Activated CD4-positive, alpha-beta T cell treated with anti-CD3 and anti-CD28 coated beads, Interleukin-2, amount 10 ng/mL, durations not matched to agents 7 days and 5 days (primary cell): ENCODE measurements at regions not wholly inside any gene's neighbourhood (a gene's known extent, or its start where the extent isn't known, plus 50 kb on each side); places are given as distances from the start of the nearest gene placed in this dataset.

Experiments used
- CTCF ChIA-PET: fragments of 350-600 bp; sonication (Branson Sonifier 250); formaldehyde crosslinking; loops from one replicate; lab custom pipeline; 2021; ENCODE audit warnings: antibody characterized with exemption; lab: Charles Lee
- POLR2A ChIA-PET: fragments of 350-600 bp; sonication (Branson Sonifier 250); formaldehyde crosslinking; loops from one replicate; lab custom pipeline; 2021; ENCODE audit warnings: antibody characterized with exemption; lab: Charles Lee
- DNase-seq: peaks from one replicate; pipeline ENCODE4 v3.0.0-alpha.2; 2020
- H3K27ac Mint-ChIP-seq: one replicate; pipeline ENCODE4 v1.8.0; 2021; ENCODE audit warnings: mild to moderate bottlenecking, moderate library complexity, mixed read lengths
- H3K27me3 Mint-ChIP-seq: one replicate; pipeline ENCODE4 v1.8.0; 2021; ENCODE audit warnings: mixed read lengths
- H3K36me3 Mint-ChIP-seq: one replicate; pipeline ENCODE4 v1.8.0; 2021; ENCODE audit warnings: low read depth, mixed read lengths
- H3K4me1 Mint-ChIP-seq: one replicate; pipeline ENCODE4 v1.8.0; 2021; ENCODE audit warnings: mixed read lengths
- H3K4me3 Mint-ChIP-seq: one replicate; pipeline ENCODE4 v1.8.0; 2021; ENCODE audit warnings: mild to moderate bottlenecking, moderate library complexity, mixed read lengths
- H3K9me3 Mint-ChIP-seq: one replicate; pipeline ENCODE4 v1.8.0; 2021; ENCODE audit warnings: mixed read lengths

DNA sequence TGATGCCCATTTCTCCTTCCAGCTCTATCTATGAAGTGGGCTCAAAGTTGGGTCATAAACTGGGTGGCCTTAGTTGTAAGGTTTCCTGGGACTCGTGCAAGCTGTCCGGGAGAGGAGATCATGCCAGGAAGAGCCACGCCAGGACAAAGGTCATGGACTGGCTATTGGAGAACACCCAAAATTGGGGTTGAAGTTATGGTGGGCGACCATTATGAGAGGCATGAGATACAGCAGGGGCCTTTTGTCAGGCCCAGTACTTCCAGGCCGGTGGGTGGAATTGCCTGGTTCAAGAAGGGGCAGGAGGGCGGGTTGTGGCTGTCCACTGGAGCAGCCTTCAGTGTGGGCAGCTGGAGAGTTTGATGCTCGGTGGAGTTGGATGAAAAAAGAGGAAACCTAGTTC lies 225.1 kb upstream of the SSTR4 start:
- no peak for DNase-seq
- Mint-ChIP-seq H3K4me1 (no peaks in the 10 kb centered on the region), H3K36me3 (no peaks in the 10 kb centered on the region), H3K27ac (no peak overlapping the region), H3K27me3 (no peaks in the 10 kb centered on the region), H3K9me3 (no peaks in the 10 kb centered on the region), H3K4me3 (no peak overlapping the region)
- ChIA-PET POLR2A (no interaction called here), CTCF (no interaction called here)

DNA sequence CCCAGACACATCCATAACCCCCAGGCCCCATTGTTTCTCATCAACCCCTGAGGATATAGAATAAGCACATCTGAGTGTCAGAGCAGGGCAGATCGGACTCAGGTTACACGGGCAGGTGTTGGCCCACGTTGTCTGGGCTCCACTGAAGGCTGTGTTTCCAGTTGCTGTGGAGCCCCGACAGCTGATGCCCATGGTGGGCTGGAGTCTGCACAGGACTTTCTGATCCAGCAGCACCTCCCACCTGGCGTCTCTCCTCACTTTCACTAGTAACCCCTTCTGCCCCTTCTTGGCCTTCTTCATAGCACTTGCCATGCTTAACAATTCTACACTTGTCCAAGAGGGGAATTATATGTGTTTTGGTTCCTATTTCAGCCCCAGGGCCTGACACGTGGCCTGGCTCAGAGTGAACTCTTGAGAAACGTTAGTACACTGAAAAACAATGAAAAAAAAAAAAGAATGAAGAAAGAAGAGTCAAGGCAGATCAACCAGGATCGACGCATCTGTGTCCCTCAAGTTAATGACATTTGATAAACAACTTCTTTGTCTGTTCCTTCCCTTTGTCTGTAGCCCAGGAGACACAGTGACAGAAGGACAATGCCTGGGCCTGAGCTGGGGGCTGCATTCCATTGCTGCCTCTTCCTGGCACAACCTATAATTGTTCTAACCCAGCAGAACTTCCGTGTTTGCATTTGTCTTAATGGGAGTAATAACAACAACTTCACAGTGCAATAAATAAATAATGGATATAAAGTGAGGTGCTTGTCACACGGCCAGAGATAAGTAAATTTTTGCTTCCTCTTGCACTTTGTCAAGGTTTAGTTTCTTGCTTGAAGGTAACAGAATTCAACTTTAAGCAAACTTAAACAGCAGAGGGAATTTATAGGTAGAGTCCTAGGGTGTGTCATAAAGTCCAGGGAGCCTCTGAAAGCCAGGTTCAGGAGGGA lies 224.2 kb upstream of the SSTR4 start:
- Mint-ChIP-seq H3K4me1 (no peaks in the 10 kb centered on the region), H3K36me3 (no peaks in the 10 kb centered on the region), H3K4me3 (no peak overlapping the region), H3K27ac (no peak overlapping the region), H3K27me3 (no peaks in the 10 kb centered on the region), H3K9me3 (no peaks in the 10 kb centered on the region)
- DNase-seq: no peak
- ChIA-PET CTCF (no interaction called here), POLR2A (no interaction called here)

- no peaks in the 10 kb centered on the region for H3K9me3 Mint-ChIP-seq
- no peaks in the 10 kb centered on the region for H3K4me1 Mint-ChIP-seq
- DNase-seq: no peak
- no peaks in the 10 kb centered on the region for H3K27me3 Mint-ChIP-seq
- no peaks in the 10 kb centered on the region for H3K36me3 Mint-ChIP-seq
- ChIA-PET POLR2A (no interaction called here), CTCF (interaction anchor here (1.0 kb wide), 1 partner anchor 10 kb away, joined by 3 read pairs; no protein-coding TSS in a partner anchor)
- no peak overlapping the region for H3K4me3 Mint-ChIP-seq
- H3K27ac Mint-ChIP-seq: no peak overlapping the region
These were observed 220.5 kb upstream of the SSTR4 start for GRCh38 chr20:22814471-22815205.

- ChIA-PET POLR2A (no interaction called here), CTCF (no interaction called here)
- no peak overlapping the region for H3K4me3 Mint-ChIP-seq
- H3K9me3 Mint-ChIP-seq: no peaks in the 10 kb centered on the region
- H3K27me3 Mint-ChIP-seq: no peaks in the 10 kb centered on the region
- no peak for DNase-seq
- H3K36me3 Mint-ChIP-seq: no peaks in the 10 kb centered on the region
- H3K27ac Mint-ChIP-seq: no peak overlapping the region
- H3K4me1 Mint-ChIP-seq: no peaks in the 10 kb centered on the region
These were observed 219.9 kb upstream of the SSTR4 start for GRCh38 chr20:22815206-22815551.

- Mint-ChIP-seq H3K4me3 (no peak overlapping the region), H3K27me3 (no peaks in the 10 kb centered on the region), H3K27ac (no peak overlapping the region), H3K9me3 (no peaks in the 10 kb centered on the region), H3K36me3 (no peaks in the 10 kb centered on the region), H3K4me1 (no peaks in the 10 kb centered on the region)
- DNase-seq: no peak
- CTCF ChIA-PET: no interaction called here
- POLR2A ChIA-PET: no interaction called here
These were observed 219.4 kb upstream of the SSTR4 start for GRCh38 chr20:22815603-22816315.

- H3K9me3 Mint-ChIP-seq: no peaks in the 10 kb centered on the region
- H3K4me3 Mint-ChIP-seq: no peak overlapping the region
- H3K27ac Mint-ChIP-seq: no peak overlapping the region
- no peak for DNase-seq
- no peaks in the 10 kb centered on the region for H3K27me3 Mint-ChIP-seq
- CTCF ChIA-PET: no interaction called here
- POLR2A ChIA-PET: no interaction called here
- H3K36me3 Mint-ChIP-seq: no peaks in the 10 kb centered on the region
- H3K4me1 Mint-ChIP-seq: no peaks in the 10 kb centered on the region
These were observed 216.5 kb upstream of the SSTR4 start for GRCh38 chr20:22818636-22819035.

- no peaks in the 10 kb centered on the region for H3K27me3 Mint-ChIP-seq
- CTCF ChIA-PET: no interaction called here
These were observed 216.0 kb upstream of the SSTR4 start for GRCh38 chr20:22819112-22819511.

GRCh38 chr20:22819784-22820183 lies 215.3 kb upstream of the SSTR4 start:
- H3K4me3 Mint-ChIP-seq: no peak overlapping the region
- H3K27ac Mint-ChIP-seq: no peak overlapping the region
- no peaks in the 10 kb centered on the region for H3K27me3 Mint-ChIP-seq
- no peaks in the 10 kb centered on the region for H3K4me1 Mint-ChIP-seq
- no peak for DNase-seq
- H3K9me3 Mint-ChIP-seq: no peaks in the 10 kb centered on the region
- ChIA-PET CTCF (no interaction called here), POLR2A (no interaction called here)
- H3K36me3 Mint-ChIP-seq: no peaks in the 10 kb centered on the region

More at GRCh38 chr20:22819112-22819511, 216.0 kb upstream of the SSTR4 start:
- H3K4me1 Mint-ChIP-seq: no peaks in the 10 kb centered on the region
- POLR2A ChIA-PET: no interaction called here
- H3K27ac Mint-ChIP-seq: no peak overlapping the region
- no peak for DNase-seq
- no peaks in the 10 kb centered on the region for H3K9me3 Mint-ChIP-seq
- no peak overlapping the region for H3K4me3 Mint-ChIP-seq
- no peaks in the 10 kb centered on the region for H3K36me3 Mint-ChIP-seq

- ChIA-PET CTCF (no interaction called here), POLR2A (no interaction called here)
- H3K9me3 Mint-ChIP-seq: no peaks in the 10 kb centered on the region
- DNase-seq: no peak
- no peaks in the 10 kb centered on the region for H3K27me3 Mint-ChIP-seq
- H3K27ac Mint-ChIP-seq: no peak overlapping the region
- H3K4me3 Mint-ChIP-seq: no peak overlapping the region
- no peaks in the 10 kb centered on the region for H3K36me3 Mint-ChIP-seq
- no peaks in the 10 kb centered on the region for H3K4me1 Mint-ChIP-seq
These were observed 213.9 kb upstream of the SSTR4 start for GRCh38 chr20:22821081-22821727.

DNA sequence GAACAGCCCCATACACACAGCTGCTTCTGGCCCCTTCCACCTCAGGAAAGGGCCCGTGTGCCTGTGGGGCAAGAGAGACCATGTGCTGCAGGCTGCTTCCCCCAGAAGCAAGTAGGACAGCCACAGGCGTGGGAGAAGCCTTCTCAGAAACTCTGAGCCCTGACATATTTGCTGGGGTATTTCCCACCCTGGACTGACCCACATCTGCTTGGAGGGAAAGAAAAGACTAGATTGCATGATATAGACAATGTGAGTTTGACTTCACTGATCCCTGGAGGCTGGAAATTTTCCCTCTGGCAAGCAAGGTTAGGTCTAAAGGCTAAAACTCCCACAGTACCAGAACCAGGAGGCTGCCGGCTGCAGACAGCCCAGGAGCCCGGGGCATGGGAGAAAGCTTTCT lies 213.3 kb upstream of the SSTR4 start:
- Mint-ChIP-seq H3K4me1 (no peaks in the 10 kb centered on the region), H3K27ac (no peak overlapping the region), H3K9me3 (no peaks in the 10 kb centered on the region), H3K36me3 (no peaks in the 10 kb centered on the region), H3K4me3 (no peak overlapping the region), H3K27me3 (no peaks in the 10 kb centered on the region)
- POLR2A ChIA-PET: no interaction called here
- CTCF ChIA-PET: no interaction called here
- no peak for DNase-seq

DNA sequence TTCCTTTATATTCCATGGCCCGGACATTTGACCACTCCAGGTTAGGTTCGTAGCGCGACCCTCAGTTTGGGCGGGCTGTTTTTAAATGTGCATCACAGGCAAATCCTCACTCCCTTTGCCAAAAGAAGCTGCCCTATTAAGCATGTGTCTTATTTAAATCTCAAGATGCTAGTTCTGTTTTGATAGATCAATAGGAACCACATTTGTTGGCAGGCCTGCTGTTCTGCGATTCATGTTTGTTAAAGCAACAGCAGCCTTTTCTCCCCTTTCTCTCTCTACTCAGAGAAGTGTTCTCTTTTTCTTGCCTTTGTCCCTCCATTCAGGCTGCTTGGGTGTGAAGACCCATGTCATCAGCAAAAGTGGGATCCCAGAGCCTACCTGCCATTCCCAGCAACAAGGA lies 212.0 kb upstream of the SSTR4 start:
- H3K4me3 Mint-ChIP-seq: no peak overlapping the region
- H3K4me1 Mint-ChIP-seq: no peaks in the 10 kb centered on the region
- no peaks in the 10 kb centered on the region for H3K36me3 Mint-ChIP-seq
- ChIA-PET POLR2A (no interaction called here), CTCF (no interaction called here)
- DNase-seq: no peak
- H3K27ac Mint-ChIP-seq: no peak overlapping the region
- H3K27me3 Mint-ChIP-seq: no peaks in the 10 kb centered on the region
- H3K9me3 Mint-ChIP-seq: no peaks in the 10 kb centered on the region

DNA sequence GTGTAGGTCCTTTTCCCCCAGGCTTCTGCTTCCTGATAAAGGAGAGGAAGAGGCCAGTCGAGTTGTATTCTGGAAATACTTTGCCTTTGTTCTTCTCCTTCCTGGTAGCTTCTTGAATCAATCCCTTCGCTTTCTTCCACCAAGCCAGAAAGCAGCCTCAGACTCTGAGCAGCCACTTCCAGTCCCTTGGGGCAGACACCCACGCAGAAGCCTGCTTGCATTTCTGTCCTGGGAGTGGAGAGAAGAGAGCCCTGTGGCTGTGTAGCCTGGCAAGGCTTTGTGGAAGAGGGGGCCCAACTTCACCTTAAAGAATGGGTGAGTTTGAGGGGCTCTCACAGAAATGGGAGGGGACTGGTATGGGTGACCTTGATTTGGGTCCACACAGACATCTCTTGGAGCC lies 211.0 kb upstream of the SSTR4 start:
- POLR2A ChIA-PET: no interaction called here
- Mint-ChIP-seq H3K27me3 (no peaks in the 10 kb centered on the region), H3K27ac (no peak overlapping the region), H3K4me1 (no peaks in the 10 kb centered on the region), H3K4me3 (no peak overlapping the region), H3K9me3 (no peaks in the 10 kb centered on the region), H3K36me3 (no peaks in the 10 kb centered on the region)
- no peak for DNase-seq
- CTCF ChIA-PET: no interaction called here

DNA sequence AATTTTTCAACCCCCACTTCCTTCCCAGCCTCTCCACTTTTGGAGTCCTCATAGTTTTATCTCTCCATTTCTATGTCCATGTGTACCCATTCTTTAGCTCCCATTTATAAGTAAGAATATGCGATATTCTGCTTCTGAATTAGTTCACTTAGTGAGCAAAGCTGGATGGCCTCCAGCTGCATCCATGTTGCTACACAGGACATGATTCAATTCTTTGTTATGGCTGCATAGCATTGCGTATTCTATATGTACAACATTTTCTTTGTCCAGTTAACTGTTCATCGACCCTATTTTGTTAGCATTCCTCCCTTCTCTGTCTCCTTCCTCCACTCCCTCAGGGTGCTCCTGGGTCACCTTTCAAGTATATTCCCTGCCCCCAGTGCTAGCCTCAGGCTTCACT lies 210.0 kb upstream of the SSTR4 start:
- Mint-ChIP-seq H3K4me3 (no peak overlapping the region), H3K9me3 (no peaks in the 10 kb centered on the region), H3K36me3 (no peaks in the 10 kb centered on the region), H3K27me3 (no peaks in the 10 kb centered on the region), H3K4me1 (no peaks in the 10 kb centered on the region), H3K27ac (no peak overlapping the region)
- POLR2A ChIA-PET: no interaction called here
- CTCF ChIA-PET: no interaction called here
- no peak for DNase-seq
